ENCODE measurements at regions not wholly inside any gene's neighbourhood (a gene's known extent, or its start where the extent isn't known, plus 50 kb on each side); places are given as distances from the start of the nearest gene placed in this dataset.

DNA sequence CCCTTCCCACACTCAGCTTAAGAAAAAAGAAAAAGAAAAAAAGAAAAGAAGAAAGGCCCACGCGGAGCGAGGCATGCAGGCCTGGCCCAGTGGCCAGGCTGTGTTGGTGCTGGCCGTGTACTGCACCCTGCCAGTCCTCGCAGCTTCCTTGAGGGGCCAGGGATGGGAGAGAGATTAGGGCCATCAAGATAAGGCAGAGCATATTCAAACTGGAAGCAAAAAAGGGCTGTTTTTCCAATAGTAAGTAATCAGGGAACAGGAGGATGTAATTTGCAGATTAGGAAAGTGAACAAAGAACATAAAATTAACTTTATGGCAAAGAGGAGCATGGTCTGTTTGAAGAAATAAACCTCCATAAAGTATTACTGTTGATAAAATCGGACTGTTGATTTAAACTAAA lies 319.6 kb upstream of the CLINT1 start:
- DNase-seq, result no peak

GRCh38 chr5:158177146-158177545 lies 318.2 kb upstream of the CLINT1 start:
- no peak for DNase-seq

DNA sequence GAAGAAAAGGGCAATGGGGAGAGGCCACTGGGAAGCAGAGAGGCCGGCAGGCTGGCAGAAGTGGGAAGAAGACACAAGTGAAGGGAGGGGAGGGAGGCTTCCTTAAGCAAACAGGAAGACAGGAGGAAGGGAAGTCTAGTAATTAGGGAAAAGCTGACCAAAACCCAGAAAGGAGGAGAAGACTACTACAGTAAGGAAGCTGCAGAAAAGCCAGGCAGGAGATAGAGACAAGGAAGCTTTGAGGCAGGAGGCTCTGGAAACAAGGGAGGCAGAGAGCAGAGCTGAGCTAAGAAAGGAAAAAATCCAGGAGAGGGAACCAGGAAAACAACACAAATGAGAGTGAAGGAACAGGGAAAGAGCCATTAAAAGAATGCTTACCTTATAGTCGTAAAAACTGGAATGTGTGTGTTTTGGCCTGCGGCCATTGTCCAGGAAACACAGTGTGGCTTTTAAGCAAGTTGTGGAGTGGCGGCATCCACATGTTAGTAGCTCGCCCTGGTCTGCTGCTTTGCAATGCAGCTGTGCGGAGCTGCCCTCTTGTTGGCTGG lies 317.1 kb upstream of the CLINT1 start:
- DNase-seq, result no peak

DNA sequence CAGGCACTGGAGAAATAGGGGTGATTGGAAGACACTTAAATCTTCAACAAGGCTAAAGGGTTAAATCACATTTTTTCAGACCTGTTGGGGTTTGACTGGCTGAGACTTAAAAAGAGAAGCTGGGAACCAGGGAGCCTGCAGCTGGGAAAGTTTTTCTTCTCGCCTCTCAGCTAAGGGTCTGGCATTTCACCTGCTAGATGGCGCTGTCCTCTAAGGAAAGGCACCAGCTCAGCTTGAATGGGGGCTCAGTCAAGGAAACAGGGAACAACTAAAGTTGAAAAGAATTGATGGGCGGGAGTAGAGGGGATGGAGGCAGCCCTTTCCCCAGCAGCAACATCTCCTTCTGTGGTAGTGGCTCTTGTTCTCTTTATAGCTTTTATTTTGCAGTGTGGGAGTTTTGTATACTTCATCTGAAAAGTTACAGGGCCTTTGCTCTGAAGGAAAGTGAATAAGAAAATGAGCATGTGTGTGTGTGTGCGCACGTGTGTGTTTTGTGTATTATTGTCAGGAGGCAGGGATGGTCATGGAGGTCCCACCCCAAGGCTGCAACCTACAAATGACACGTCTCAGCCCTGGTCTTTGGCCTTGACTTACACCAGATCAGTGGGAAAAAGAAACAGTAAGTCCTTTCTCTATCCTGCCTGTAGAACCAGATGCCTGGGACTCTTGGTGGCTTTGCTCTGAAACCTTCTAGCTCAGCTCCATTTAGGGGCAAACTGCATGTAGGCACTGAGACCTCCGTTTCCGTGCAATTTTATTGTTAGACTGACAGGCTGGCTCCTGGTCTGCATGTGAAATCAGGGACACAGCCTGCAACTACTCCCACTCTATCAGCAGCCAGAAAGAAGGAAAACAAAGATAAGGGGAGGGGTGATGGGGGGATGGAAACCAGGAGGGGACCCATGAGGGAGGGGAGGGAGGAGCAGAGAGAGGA lies 316.2 kb upstream of the CLINT1 start:
- DNase-seq, result peak in 3 of 5 donors; percentile 6 to 34 (median 6)

GRCh38 chr5:158174026-158174425 lies 315.1 kb upstream of the CLINT1 start:
- no peak for DNase-seq

DNA sequence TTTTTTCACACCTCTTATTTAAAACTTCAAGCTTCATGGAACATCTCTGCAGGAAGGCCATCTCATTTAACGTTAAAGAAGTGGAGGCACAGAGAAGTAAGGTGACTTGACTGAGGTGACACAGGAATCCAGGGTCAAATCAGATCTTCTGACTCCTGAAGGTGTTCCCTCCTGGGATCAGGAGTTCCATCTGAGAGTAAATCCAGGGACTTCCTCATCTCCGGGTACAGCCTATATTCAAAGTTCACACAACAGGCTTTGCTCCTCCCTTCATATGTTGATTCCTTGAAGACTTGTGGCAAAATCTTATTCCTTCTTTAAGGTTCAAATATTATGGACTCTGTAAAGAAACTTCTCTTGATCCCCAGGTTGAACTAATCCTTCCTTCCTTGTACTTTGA lies 313.1 kb upstream of the CLINT1 start:
- DNase-seq, result no peak

- DNase-seq, result no peak
These were observed 311.6 kb upstream of the CLINT1 start for GRCh38 chr5:158170534-158170933.

DNA sequence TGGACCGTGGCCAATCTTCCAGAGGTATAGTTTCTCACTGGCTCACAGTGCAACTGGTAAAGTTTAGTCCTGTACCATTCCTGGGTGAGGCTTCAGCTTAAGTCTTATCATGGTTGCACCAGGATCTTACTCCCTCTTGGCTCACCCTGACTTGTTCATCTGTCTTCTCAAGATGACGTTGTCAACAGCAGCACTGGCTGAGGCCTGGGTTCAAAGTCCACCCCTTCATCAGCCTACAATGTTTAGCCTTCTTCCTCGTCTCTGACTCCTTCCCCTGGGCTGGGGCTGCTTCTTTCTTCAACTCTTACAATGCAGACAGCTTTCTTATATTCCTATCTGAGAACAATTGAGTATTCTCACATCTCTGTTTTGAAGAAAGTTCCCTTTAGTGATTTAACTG lies 311.1 kb upstream of the CLINT1 start:
- DNase-seq, result no peak

GRCh38 chr5:158166424-158166823 lies 307.5 kb upstream of the CLINT1 start:
- no peak for DNase-seq

DNA sequence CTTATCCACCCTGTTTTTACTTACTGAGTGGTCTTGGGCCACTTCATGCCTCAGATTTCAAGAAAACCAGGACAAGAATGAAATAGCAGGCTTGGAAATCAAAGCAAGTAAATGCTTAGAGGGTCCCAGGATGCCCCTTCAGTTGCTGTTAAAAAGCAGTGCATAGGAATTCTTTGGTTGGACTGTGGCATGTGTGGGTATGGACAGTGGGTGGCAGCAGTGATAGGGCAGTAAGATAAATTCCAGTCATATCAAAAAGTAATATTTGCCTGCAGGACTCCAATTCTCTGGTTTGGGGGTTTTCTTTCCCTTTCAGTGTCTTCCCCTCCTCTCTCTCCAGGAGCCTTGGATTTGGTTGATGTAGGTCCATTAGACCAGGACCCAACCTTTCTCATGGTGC lies 306.7 kb upstream of the CLINT1 start:
- no peak for DNase-seq

DNA sequence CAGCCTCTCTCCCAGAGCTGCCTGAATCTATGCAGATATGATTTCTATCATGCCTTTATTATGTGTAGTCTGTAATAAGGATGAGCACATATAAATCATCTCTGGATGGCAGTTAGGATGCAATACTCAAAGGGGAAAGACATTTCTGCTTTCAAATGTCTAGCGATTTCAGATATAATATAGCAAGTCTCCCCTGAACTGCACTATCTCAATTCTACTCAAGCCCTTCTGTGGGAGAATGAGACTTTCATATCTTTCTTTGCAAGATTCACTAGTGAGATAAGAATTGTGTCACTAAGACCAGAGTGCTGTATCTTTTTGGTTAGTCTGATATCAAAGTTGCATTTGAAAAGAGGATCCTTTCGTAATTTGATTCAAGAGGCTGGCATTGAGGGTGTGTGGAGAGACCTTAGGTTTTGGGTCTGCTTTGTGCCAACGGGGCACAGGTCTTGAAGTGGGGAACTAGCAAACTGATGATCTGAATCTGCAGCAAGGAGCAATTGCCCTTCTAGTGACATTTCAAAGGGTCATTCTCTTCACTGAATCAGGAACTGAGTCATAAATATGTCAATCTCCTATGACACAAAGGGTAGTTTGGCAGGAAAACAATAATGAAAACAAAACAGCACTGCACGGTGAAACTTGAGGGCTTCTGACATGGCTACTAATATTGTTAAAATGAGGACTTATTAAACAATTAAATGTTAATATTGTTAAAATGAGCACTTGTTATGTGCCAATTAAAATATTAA lies 305.5 kb upstream of the CLINT1 start:
- DNase-seq, result no peak

DNA sequence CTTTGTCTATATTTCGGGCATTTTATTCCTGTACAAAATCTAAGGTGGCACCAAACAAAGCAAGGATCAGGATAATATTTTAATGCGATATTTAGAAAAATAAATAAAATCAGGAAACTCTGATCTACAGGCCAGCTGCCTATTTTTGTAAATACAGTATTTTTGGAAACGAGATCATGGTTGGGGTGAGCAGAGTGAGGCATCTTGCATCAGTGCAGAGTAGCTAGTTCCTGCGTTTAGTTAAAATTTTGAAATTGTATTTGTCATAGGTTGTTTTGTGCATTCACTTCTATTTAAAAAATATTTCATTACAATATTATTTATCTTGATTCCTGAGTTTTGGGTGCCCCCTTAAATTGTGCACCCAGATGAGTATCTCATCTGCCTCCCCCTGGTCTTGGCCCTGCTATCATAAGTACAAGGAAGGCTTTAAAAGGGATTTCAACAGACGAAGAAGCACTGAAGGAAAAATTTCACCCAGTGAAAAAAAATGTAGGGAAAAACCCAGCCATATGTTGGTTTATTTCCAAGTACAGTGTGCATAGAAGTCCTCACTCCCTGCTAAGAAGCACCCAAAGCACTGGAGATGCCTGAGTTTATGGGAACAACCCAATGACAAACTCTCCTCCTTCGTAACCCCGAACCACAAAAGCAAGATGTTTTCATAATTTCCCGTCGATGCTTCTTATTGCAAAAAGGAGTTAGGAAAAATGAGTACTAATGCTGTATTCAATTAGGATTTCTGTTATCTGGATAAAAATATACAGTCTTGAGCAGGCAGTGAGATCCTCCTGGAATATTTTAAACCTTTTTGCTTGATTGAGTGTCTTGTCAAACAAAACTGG lies 304.7 kb upstream of the CLINT1 start:
- no peak for DNase-seq

- no peak for DNase-seq
These were observed 303.6 kb upstream of the CLINT1 start for GRCh38 chr5:158162479-158163034.

DNA sequence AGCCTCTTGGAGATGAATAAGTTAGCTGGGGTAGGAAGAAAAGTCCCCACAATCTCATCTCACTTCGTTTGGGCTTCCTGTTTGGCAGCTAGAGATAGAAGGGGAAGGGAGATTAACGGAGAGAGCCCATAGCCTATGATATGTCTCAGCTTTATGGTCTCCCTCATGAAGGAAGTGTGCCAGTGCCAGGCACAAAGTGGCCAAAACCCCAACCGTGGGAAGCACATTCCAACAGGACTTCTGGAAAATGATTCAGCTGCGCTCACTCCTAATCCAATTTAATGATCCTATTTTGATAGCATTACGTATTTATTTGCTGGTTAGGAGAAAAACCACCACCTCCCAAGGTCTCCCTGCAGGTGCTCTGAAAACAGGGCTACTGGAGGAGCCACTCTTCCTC lies 303.1 kb upstream of the CLINT1 start:
- no peak for DNase-seq

- DNase-seq, result no peak
These were observed 300.7 kb upstream of the CLINT1 start for GRCh38 chr5:158159621-158160020.

DNA sequence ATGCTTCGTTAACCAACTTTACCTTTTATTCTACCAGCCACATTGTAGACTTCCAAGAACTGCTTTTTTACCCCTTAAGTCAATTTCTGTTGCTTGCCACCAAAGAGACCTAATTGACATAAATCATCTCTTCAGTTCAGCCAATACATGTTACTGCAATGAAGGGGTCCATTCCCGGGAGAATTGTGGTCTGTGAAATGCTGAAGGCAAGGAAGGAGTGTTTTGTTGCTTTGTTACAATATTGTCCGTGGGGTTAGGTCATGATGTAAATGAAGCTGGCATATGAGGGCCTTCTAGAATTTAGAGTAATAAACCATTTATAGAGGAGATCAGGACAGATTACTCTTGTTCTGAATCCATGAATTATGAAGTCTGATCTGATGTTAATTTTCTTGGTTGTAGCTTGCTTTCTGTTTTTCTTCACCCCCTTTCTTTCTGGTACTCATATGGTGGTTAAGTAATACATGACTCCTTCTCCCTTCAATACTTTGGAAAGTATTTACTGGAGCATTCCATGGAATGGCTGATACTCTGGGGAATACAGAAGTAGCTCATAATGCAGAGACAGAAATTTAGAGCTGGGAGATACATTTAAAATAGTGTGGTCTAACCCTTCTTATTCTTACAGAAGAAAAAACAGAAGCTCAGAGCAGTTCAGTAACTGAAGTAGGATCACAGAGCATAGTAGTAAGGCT lies 297.0 kb upstream of the CLINT1 start:
- DNase-seq, result no peak

- DNase-seq, result no peak
These were observed 296.1 kb upstream of the CLINT1 start for GRCh38 chr5:158155067-158155466.

GRCh38 chr5:158154226-158155005 lies 295.5 kb upstream of the CLINT1 start:
- DNase-seq, result no peak

DNA sequence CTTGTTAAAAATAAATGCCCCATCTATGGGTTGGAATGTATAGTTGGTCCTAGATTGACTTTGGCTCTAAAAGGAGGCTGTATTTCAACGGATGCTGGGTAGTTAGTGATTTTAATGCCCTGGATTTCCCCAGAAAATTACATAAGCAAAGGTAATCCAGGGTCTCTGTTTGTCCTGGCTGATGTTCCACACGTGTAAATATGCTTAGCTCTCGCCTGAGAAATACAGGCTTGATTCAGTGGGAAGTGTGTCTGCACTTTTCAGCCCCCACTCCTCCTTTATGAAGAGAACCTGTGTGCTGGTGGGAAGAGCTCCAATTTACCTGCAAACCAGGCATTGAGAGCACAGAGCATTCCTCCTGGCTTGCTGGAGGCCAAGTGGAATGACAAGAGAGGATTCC lies 294.6 kb upstream of the CLINT1 start:
- DNase-seq, result no peak

- DNase-seq, result no peak
These were observed 293.2 kb upstream of the CLINT1 start for GRCh38 chr5:158152136-158152535.

DNA sequence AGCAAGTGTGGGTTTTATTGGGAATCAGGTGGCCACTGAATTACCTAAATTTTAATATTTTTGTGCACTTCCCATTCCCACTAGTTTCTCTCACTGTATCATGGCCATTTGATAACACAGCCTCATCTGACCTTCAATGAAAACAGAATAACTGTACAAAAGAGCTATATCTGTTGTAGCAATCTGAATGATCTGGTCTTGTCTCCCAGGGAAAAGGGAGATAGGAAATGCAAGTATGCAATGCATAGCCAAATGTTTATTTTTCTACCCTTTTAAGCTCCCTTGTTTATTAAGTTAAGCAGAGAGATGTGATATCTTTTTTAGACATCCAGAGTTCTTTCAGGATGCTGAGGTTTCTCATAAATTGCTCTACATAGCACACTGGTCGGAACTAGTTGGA lies 288.3 kb upstream of the CLINT1 start:
- DNase-seq, result no peak

Data from T-helper 1 cell (primary cell).